ENCODE measurements at regions not wholly inside any gene's neighbourhood (a gene's known extent, or its start where the extent isn't known, plus 50 kb on each side); places are given as distances from the start of the nearest gene placed in this dataset.
A peak's percentile ranks its signal among the peaks of the same experiment; 100 is the strongest.

DNA sequence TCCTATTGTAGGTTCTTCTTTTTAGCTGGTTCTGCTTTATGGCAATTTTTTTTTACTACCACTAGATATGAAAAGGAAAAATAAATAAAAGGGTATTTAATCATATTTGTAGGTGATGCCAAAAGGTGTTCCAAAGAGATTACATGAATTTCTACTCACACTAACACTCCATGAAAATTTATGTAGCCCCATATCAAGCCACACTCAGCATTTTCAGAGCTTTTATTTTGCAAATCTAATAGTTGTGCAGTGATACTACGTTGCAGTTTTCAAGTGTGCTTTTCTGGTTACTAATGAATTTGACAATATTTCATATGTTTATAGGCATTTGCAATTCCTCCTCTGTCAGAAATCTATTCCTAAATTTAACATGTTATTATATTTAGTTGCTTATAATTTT, 363.9 kb upstream of the TMEFF2 start:
- TF ChIP-seq CTCF (conservative IDR thresholded peaks at IDR 0.05; ENCODE audit: low read depth, low read length) (no peak), EZH2 (IDR thresholded peaks at IDR 0.05; ENCODE audit: borderline replicate concordance, low read depth, low read length, poor library complexity, severe bottlenecking) (no peak)
- DNase-seq (ENCODE audit: low spot score) = no peak
- ChIA-PET CTCF (no interaction called here), POLR2A (ENCODE audit: low non-redundant PET) (no interaction called here)
- intact Hi-C loops (cut with micrococcal nuclease; ENCODE audit: unreplicated experiment) = loop anchor here (10.0 kb wide), 1 partner anchor 364 kb away; the partner anchor contains the start of gene TMEFF2
- no TSS peak for BruUV-seq (replicated peaks)
- no peaks in the 10 kb centered on the region for H3K27me3 ChIP-seq (replicated peaks; ENCODE audit: insufficient read depth, low read depth, low read length, poor library complexity)
- no peaks in the 10 kb centered on the region for H3K9me3 ChIP-seq (ENCODE audit: low read depth, low read length, poor library complexity, severe bottlenecking)
- no peak overlapping the region for H3K27ac ChIP-seq (ENCODE audit: low read depth, low read length, poor library complexity, severe bottlenecking)
- H3K36me3 ChIP-seq (ENCODE audit: insufficient read depth, low read length, poor library complexity, severe bottlenecking) = no peaks in the 10 kb centered on the region
- no peak overlapping the region for H3K4me3 ChIP-seq (ENCODE audit: low read depth, low read length, poor library complexity, severe bottlenecking)
- H3K4me1 ChIP-seq (ENCODE audit: insufficient read depth, low read length, poor library complexity, severe bottlenecking) = no peaks in the 10 kb centered on the region

GRCh38 chr2:192555740-192556139, 361.0 kb upstream of the TMEFF2 start:
- BruUV-seq (replicated peaks) = no TSS peak
- Histone ChIP-seq H3K36me3 (ENCODE audit: insufficient read depth, low read length, poor library complexity, severe bottlenecking) (no peaks in the 10 kb centered on the region), H3K4me1 (ENCODE audit: insufficient read depth, low read length, poor library complexity, severe bottlenecking) (no peaks in the 10 kb centered on the region), H3K27ac (ENCODE audit: low read depth, low read length, poor library complexity, severe bottlenecking) (no peak overlapping the region), H3K4me3 (ENCODE audit: low read depth, low read length, poor library complexity, severe bottlenecking) (no peak overlapping the region), H3K9me3 (ENCODE audit: low read depth, low read length, poor library complexity, severe bottlenecking) (no peaks in the 10 kb centered on the region), H3K27me3 (replicated peaks; ENCODE audit: insufficient read depth, low read depth, low read length, poor library complexity) (no peaks in the 10 kb centered on the region)
- intact Hi-C loops (cut with micrococcal nuclease; ENCODE audit: unreplicated experiment) = loop anchor here (10.0 kb wide), 1 partner anchor 361 kb away; the partner anchor contains the start of gene TMEFF2
- ChIA-PET POLR2A (ENCODE audit: low non-redundant PET) (interaction anchor here (0.6 kb wide), 1 partner anchor 9 kb away, joined by 5 read pairs; no protein-coding TSS in a partner anchor), CTCF (no interaction called here)
- DNase-seq (ENCODE audit: low spot score) = no peak
- TF ChIP-seq CTCF (conservative IDR thresholded peaks at IDR 0.05; ENCODE audit: low read depth, low read length) = no peak
- no peak for TF ChIP-seq EZH2 (IDR thresholded peaks at IDR 0.05; ENCODE audit: borderline replicate concordance, low read depth, low read length, poor library complexity, severe bottlenecking)

DNA sequence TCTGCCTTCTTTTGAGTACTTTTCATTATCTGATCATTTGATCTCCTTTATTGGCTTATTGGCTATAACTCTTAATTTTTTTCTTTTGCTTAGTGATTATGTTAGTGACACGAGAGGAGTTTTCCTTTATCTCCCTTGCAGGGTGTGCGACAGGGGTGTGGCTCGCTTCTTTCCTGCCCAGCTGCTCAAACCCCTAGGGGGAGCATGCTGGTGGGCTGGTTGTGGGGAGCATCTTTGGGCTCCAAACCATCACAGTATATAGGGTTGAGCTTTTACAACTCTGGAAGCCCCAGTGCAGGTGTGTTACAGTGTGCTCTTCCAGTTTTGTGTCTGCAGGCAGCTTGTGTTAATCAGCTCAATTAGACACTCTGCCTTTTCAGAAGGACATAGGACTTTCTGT, 357.0 kb upstream of the TMEFF2 start:
- Histone ChIP-seq H3K4me3 (ENCODE audit: low read depth, low read length, poor library complexity, severe bottlenecking) (no peak overlapping the region), H3K9me3 (ENCODE audit: low read depth, low read length, poor library complexity, severe bottlenecking) (no peaks in the 10 kb centered on the region), H3K4me1 (ENCODE audit: insufficient read depth, low read length, poor library complexity, severe bottlenecking) (peaks cover 2% of the 10 kb centered on the region), H3K27ac (ENCODE audit: low read depth, low read length, poor library complexity, severe bottlenecking) (no peak overlapping the region), H3K27me3 (replicated peaks; ENCODE audit: insufficient read depth, low read depth, low read length, poor library complexity) (no peaks in the 10 kb centered on the region), H3K36me3 (ENCODE audit: insufficient read depth, low read length, poor library complexity, severe bottlenecking) (no peaks in the 10 kb centered on the region)
- CTCF ChIA-PET = no interaction called here
- TF ChIP-seq CTCF (conservative IDR thresholded peaks at IDR 0.05; ENCODE audit: low read depth, low read length) = 0 out of 2 replicates have a peak, but pooled peaks have one; percentile 14
- no peak for TF ChIP-seq EZH2 (IDR thresholded peaks at IDR 0.05; ENCODE audit: borderline replicate concordance, low read depth, low read length, poor library complexity, severe bottlenecking)
- no peak for DNase-seq (ENCODE audit: low spot score)
- no TSS peak for BruUV-seq (replicated peaks)
- POLR2A ChIA-PET (ENCODE audit: low non-redundant PET) = no interaction called here
- intact Hi-C loops (cut with micrococcal nuclease; ENCODE audit: unreplicated experiment) = loop anchor here (10.0 kb wide), 1 partner anchor 357 kb away; the partner anchor contains the start of gene TMEFF2
